ENCODE measurements at regions not wholly inside any gene's neighbourhood (a gene's known extent, or its start where the extent isn't known, plus 50 kb on each side); places are given as distances from the start of the nearest gene placed in this dataset.

GRCh38 chr1:232111611-232112010, 485.0 kb downstream of the DISC1 start:
- DNase-seq = no peak

DNA sequence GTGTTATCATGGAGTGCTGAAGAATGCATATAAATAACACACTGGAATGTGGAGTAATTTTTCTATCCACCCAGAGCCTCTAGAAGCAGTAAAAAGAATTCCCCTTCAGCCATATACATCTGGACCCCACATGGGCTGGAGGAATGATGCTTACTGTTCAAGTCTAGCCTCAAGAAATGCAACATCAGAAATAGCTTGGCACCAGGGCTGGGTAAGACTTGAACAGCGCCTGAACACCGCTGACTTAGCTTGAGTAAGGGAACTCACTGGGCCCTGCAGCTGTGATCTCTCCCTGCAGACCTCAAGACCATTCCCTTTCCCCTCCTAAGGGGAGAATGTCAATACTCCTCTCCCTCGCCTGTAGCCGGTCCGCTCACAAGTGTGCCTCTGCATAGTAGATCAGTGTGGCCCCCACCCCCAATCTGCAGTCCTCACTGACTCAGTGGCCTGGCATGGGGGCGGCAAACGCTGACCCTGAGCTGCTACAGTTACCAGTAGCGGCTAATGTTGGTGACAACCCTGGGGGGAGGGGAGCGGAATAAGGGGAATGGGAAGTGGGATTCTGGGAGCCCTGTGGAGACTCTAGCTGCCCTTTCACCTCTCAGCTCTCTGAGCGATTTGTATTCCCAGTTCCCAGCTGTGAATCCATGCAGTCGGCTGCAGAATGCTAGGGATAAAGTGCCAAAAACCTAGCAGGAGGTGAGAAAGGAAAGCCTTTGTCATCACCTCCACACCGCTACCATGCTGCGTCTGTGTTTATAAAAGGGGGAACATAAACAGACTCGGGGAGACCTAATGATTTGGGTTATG, 483.9 kb downstream of the DISC1 start:
- DNase-seq = no peak

- DNase-seq = no peak
Observed at GRCh38 chr1:232109391-232109790, 482.8 kb downstream of the DISC1 start.

- DNase-seq = no peak
Observed at GRCh38 chr1:232108598-232108997, 482.0 kb downstream of the DISC1 start.

DNA sequence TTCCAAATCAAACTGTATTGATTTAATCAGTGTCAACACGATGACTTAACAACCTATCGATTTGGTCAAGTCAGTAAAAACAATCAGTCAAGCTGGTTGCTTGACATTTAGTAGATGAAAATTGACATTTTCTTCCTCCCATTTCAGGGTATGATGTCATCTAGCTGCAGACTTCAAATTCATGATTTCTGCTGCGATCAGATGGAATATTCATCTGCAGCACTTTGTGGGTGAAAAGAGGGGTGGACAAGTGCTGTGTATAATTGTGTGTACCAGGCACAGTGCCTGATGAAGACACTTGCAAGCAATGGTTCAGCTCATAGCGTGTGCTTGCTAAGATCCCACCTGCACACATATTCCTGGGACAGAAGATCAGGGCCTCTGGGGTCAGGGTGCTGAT, 479.8 kb downstream of the DISC1 start:
- no peak for DNase-seq

DNA sequence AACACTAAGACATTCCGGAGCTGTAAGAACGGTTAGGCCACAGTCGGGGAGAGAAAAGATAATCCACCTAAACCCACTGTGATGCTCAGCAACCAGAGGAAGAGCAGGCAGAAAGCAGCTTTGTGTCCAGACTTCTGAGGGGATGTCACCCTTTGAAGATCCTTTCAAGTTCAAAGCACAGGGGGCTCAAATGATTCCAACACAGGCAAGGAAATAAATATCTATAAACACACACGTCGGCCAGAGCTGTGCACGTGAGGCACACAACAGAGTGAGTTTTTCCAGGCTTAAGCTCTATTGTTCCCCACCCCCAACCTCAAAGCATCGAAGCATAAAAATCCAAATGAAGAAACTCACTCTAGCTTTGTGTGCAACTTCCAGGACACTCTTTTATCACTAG, 479.0 kb downstream of the DISC1 start:
- no peak for DNase-seq

- no peak for DNase-seq
Observed at GRCh38 chr1:232101231-232101630, 474.6 kb downstream of the DISC1 start.

GRCh38 chr1:232096751-232097150, 470.2 kb downstream of the DISC1 start:
- DNase-seq = no peak

All from NCI-H2081 treated with DMSO at 0.1 percent for 48 hours (cell line).